ENCODE measurements at regions not wholly inside any gene's neighbourhood (a gene's known extent, or its start where the extent isn't known, plus 50 kb on each side); places are given as distances from the start of the nearest gene placed in this dataset.

DNA sequence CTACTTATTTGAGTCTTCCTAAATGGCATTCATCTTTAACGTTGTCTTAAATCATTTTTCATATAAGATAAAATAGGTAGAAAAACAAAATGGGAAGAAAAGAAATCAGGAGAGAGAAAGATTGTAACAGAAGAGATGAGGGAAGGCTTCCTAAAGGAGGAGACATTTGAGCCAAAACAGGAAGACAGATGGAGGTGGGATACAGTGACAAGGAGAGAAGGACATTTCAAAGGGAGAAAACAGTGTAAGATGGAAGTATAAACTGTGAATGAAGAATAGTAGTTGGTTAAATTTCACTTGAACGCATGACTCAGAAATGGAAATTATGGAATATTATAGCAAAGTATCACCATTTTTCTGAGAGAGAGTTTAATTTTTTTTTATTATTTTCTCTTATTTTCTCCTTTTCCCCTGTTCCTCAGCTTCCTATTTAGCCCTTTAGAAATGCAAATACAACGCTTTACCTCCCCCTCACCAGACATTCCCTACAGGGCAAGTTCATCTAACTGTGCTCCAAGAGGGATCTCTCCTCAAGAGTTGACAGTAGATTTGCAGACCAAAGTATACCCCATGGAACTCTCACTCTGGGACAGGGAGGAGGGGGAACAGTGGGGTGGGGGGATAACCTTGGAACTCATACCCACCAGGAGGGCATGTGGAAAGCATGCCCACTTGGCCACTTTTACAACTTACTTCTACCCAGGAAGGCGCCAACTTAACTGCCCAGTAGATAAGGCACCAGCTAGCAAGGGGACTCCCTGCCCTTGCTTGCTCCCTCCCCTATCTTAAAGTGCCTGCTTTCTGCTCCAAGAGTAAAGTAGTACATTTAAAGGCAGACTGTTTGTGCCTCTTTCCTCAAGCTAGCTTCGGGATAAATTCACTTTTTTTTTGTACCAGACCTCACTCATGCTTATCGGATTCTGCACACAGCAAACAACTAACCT is 304.7 kb upstream of the POU5F2 start:
- TF ChIP-seq CTCF (IDR thresholded peaks at IDR 0.05; ENCODE audit: low read depth, low read length): no peak
- no peak overlapping the region for H3K4me3 ChIP-seq (ENCODE audit: low read depth, low read length)

DNA sequence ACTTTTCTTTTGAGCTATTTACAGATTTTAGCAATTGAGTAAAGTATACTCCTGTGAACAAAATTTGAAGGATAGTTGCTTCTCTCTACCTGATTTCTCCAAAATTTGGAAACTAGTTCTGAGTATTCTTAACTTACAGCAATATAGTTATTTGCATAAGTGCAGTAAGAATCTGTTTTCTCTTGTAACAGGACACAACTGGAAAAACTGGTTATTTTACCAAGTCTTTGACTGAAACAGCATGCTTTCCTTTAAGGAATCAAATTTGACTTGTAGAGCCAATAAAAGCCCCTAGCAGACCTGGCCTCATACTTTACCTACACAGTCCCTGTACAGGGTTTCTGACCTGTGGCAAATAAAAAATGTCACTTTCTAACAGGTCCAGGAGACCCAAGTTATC is 301.9 kb upstream of the POU5F2 start:
- TF ChIP-seq CTCF (IDR thresholded peaks at IDR 0.05; ENCODE audit: low read depth, low read length): no peak
- H3K4me3 ChIP-seq (ENCODE audit: low read depth, low read length): no peak overlapping the region

DNA sequence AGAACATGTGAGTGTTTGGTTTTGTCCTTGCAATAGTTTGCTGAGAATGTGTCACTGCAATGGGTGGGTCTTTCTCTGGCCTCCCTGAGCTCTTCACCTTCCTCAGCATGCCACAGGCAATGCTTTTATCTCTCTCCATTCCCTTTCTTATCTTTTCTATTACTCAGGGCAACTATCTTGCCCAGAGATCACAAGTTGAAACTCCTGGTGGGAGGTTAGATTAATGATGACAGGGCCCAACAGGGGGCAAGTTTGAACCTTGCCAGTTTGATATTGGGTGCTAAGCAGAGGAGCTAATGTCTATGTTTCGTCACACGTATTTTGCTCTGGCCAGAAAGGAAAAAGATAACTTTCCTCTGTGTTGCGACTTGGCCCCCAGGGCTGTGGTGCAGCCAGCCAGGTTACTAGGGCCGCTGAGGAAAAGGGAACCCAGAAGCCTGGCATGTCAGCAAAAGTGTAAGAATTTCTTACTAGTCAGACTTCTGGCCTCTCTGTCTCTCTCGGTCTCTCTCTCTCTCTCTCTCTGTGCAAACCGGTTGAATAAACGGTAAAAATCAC is 299.3 kb upstream of the POU5F2 start:
- no peak overlapping the region for H3K4me3 ChIP-seq (ENCODE audit: low read depth, low read length)
- no peak for TF ChIP-seq CTCF (IDR thresholded peaks at IDR 0.05; ENCODE audit: low read depth, low read length)

DNA sequence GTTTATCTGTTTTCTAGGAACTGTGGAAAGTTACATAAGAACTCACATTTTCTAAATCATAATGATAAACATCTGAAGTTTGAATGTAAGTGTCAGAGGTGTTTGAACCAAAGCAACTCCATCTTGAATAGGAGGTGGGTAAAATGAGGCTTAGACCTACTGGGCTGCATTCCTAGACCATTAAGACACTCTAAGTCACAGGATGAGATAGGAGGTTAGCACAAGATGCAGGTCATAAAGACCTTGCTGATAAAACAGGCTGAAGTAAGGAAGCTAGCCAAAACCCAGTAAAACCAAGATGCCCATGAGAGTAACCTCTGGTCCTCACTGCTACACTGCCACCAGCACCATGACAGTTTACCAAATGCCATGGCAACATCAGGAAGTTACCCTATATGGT is 297.7 kb upstream of the POU5F2 start:
- TF ChIP-seq CTCF (IDR thresholded peaks at IDR 0.05; ENCODE audit: low read depth, low read length): no peak
- H3K4me3 ChIP-seq (ENCODE audit: low read depth, low read length): no peak overlapping the region

GRCh38 chr5:94031631-94032030 is 290.2 kb upstream of the POU5F2 start:
- no peak for TF ChIP-seq CTCF (IDR thresholded peaks at IDR 0.05; ENCODE audit: low read depth, low read length)
- no peak overlapping the region for H3K4me3 ChIP-seq (ENCODE audit: low read depth, low read length)

DNA sequence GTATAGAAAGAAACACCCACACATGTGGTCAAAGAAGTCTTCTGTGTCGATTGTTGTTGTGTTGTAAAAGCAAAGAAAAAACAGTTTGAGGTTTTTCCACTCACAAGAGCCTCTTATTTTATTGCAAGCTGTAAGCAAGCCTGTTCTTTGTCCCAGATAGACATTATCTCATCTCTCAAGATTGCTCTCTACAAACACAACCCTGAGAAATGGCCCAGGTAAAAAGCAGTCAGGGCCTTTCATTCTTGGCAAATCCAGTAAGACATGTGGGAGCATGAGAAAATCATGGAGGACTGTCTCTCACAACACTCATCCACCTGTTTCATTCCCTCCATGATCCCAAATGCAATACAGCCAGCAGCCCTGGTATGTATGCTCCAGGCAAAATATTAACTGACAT is 286.6 kb upstream of the POU5F2 start:
- no peak for TF ChIP-seq CTCF (IDR thresholded peaks at IDR 0.05; ENCODE audit: low read depth, low read length)
- no peak overlapping the region for H3K4me3 ChIP-seq (ENCODE audit: low read depth, low read length)

DNA sequence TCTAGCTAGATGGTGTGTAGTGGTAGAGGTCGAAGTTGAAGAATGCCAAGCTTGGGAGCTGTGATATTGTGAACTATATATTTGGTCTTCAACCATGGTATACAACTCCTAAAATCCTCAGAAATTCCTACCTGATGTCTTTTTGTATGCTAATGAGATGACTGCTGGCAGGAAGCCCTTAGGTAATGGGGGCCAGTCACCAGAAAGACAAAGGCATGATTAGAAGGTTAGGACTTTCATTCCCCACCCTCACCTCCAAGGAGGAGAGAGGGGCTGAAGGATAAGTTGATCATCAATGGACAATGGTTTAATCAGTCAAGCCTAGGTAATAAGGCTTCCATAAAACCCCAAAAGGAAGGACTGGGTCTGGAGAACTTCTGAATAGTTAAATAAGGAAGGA is 285.7 kb upstream of the POU5F2 start:
- no peak for TF ChIP-seq CTCF (IDR thresholded peaks at IDR 0.05; ENCODE audit: low read depth, low read length)
- H3K4me3 ChIP-seq (ENCODE audit: low read depth, low read length): no peak overlapping the region
